Lower lobe of right lung (tissue), 2 donors: ENCODE measurements at regions not wholly inside any gene's neighbourhood (a gene's known extent, or its start where the extent isn't known, plus 50 kb on each side); places are given as distances from the start of the nearest gene placed in this dataset.

Experiments
- ATAC-seq, 2 donors: fragments of 200-7000 bp; cut with Tn5 transposase; one replicate each; pipeline ENCODE4 v1.9.1; 2020 to 2022; ENCODE audit warnings: mild to moderate bottlenecking in 2 of 2, moderate library complexity in 2 of 2
- DNase-seq: peaks from one replicate; pipeline ENCODE4 v3.0.0-alpha.2; 2020
- H3K27ac ChIP-seq: fragments of 200-600 bp; one replicate; pipeline ENCODE4 v1.8.0; 2022
- H3K27me3 ChIP-seq: fragments of 200-600 bp; one replicate; pipeline ENCODE4 v1.8.0; 2022; ENCODE audit warnings: low read depth
- H3K36me3 ChIP-seq: fragments of 200-600 bp; one replicate; pipeline ENCODE4 v1.8.0; 2022; ENCODE audit warnings: mild to moderate bottlenecking
- H3K4me1 ChIP-seq: fragments of 200-600 bp; one replicate; pipeline ENCODE4 v1.8.0; 2022
- H3K4me3 ChIP-seq: fragments of 200-600 bp; one replicate; pipeline ENCODE4 v1.8.0; 2022; ENCODE audit warnings: mild to moderate bottlenecking
- H3K9me3 ChIP-seq: fragments of 200-600 bp; one replicate; pipeline ENCODE4 v1.8.0; 2022
- CTCF ChIP-seq: fragments of 200-600 bp; IDR thresholded peaks from one replicate; pipeline ENCODE4 v1.8.0; 2022; ENCODE audit warnings: antibody characterized with exemption, mild to moderate bottlenecking
- intact Hi-C: fragments of 100-400 bp; cut with DNase I; formaldehyde crosslinking; loops from one replicate; pipeline ENCODE4 v1.11.0; 2022
- donor health status: DM: no; HTN: yes; CAD: no; lungs with severe emphysema.

GRCh38 chr5:156239800-156240199 lies 87.2 kb upstream of the SGCD start:
- Histone ChIP-seq H3K4me3 (no peak overlapping the region), H3K27me3 (no peaks in the 10 kb centered on the region), H3K36me3 (no peaks in the 10 kb centered on the region), H3K4me1 (no peaks in the 10 kb centered on the region), H3K9me3 (no peaks in the 10 kb centered on the region), H3K27ac (no peak overlapping the region)
- no peak for TF ChIP-seq CTCF
- ATAC-seq (no peak), DNase-seq (no peak)
- intact Hi-C loops: no loop called here

GRCh38 chr5:156240414-156240813 lies 86.5 kb upstream of the SGCD start:
- Histone ChIP-seq H3K4me1 (no peaks in the 10 kb centered on the region), H3K9me3 (no peaks in the 10 kb centered on the region), H3K4me3 (no peak overlapping the region), H3K27ac (no peak overlapping the region), H3K27me3 (no peaks in the 10 kb centered on the region), H3K36me3 (no peaks in the 10 kb centered on the region)
- intact Hi-C loops: no loop called here
- DNase-seq (no peak), ATAC-seq (no peak)
- TF ChIP-seq CTCF: no peak

- Histone ChIP-seq H3K36me3 (no peaks in the 10 kb centered on the region), H3K9me3 (no peaks in the 10 kb centered on the region), H3K4me3 (no peak overlapping the region), H3K4me1 (no peaks in the 10 kb centered on the region), H3K27me3 (no peaks in the 10 kb centered on the region), H3K27ac (no peak overlapping the region)
- DNase-seq (no peak), ATAC-seq (no peak)
- no peak for TF ChIP-seq CTCF
- intact Hi-C loops: no loop called here
Observed at GRCh38 chr5:156241266-156241665, 85.7 kb upstream of the SGCD start.

GRCh38 chr5:156245895-156246294 lies 81.1 kb upstream of the SGCD start:
- no peak for ATAC-seq
- Histone ChIP-seq H3K27me3 (no peaks in the 10 kb centered on the region), H3K27ac (no peak overlapping the region), H3K9me3 (no peaks in the 10 kb centered on the region), H3K4me1 (no peaks in the 10 kb centered on the region), H3K36me3 (no peaks in the 10 kb centered on the region), H3K4me3 (no peak overlapping the region)
- no peak for TF ChIP-seq CTCF
- intact Hi-C loops: no loop called here
- no peak for DNase-seq

- no peaks in the 10 kb centered on the region for H3K4me1 ChIP-seq
- TF ChIP-seq CTCF: no peak
- no peak for ATAC-seq
- H3K9me3 ChIP-seq: no peaks in the 10 kb centered on the region
- no peak overlapping the region for H3K4me3 ChIP-seq
- no peaks in the 10 kb centered on the region for H3K36me3 ChIP-seq
- no peak for DNase-seq
- intact Hi-C loops: no loop called here
- no peaks in the 10 kb centered on the region for H3K27me3 ChIP-seq
- no peak overlapping the region for H3K27ac ChIP-seq
Observed at GRCh38 chr5:156251076-156251475, 75.9 kb upstream of the SGCD start.

GRCh38 chr5:156253130-156253529 lies 73.8 kb upstream of the SGCD start:
- H3K36me3 ChIP-seq: no peaks in the 10 kb centered on the region
- no peak overlapping the region for H3K27ac ChIP-seq
- no peaks in the 10 kb centered on the region for H3K4me1 ChIP-seq
- no peaks in the 10 kb centered on the region for H3K27me3 ChIP-seq
- H3K9me3 ChIP-seq: no peaks in the 10 kb centered on the region
- no peak for DNase-seq
- intact Hi-C loops: no loop called here
- no peak overlapping the region for H3K4me3 ChIP-seq
- TF ChIP-seq CTCF: no peak
- no peak for ATAC-seq
